D721Med (cell line): ENCODE measurements at regions not wholly inside any gene's neighbourhood (a gene's known extent, or its start where the extent isn't known, plus 50 kb on each side); places are given as distances from the start of the nearest gene placed in this dataset.

Experiments used
- DNase-seq: peaks from one replicate; pipeline ENCODE4 v3.0.0; 2011; ENCODE audit warnings: low spot score; ENCODE audit not compliant: insufficient read length
- FAIRE-seq: peaks from 2 replicates; lab custom pipeline; 2011; peaks lifted over from hg19 to GRCh38; lab: Jason Lieb, UNC
- TF ChIP-seq, protein P1 (sequence below): IDR thresholded peaks from 2 replicates; pipeline ENCODE4 v1.5.1; 2012; ENCODE audit warnings: mild to moderate bottlenecking, control low read depth; ENCODE audit not compliant: insufficient read depth; ENCODE audit errors: missing control alignments

DNA sequence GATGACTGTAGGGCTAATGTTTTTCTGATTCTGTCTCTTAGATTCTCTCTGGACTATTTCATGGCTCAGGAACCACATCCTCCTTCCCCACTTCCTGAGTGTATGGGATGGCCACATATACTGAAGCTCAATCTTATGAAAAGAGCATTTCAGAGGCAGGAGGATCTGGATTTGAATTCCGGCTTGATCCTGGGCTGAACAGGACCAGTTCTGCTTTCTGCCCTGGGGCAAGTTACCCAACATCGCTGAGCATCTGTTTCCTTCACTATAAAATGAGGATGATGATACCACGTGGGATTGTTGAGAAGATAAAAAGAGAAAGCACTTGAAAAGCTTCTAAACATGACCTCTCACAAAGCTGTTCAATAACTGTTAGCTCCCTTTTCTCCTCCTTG lies 168.4 kb upstream of the TNFAIP3 start:
- no peak for DNase-seq
- no peak for FAIRE-seq
- TF ChIP-seq, protein P1, sequence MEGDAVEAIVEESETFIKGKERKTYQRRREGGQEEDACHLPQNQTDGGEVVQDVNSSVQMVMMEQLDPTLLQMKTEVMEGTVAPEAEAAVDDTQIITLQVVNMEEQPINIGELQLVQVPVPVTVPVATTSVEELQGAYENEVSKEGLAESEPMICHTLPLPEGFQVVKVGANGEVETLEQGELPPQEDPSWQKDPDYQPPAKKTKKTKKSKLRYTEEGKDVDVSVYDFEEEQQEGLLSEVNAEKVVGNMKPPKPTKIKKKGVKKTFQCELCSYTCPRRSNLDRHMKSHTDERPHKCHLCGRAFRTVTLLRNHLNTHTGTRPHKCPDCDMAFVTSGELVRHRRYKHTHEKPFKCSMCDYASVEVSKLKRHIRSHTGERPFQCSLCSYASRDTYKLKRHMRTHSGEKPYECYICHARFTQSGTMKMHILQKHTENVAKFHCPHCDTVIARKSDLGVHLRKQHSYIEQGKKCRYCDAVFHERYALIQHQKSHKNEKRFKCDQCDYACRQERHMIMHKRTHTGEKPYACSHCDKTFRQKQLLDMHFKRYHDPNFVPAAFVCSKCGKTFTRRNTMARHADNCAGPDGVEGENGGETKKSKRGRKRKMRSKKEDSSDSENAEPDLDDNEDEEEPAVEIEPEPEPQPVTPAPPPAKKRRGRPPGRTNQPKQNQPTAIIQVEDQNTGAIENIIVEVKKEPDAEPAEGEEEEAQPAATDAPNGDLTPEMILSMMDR, result no peak

DNA sequence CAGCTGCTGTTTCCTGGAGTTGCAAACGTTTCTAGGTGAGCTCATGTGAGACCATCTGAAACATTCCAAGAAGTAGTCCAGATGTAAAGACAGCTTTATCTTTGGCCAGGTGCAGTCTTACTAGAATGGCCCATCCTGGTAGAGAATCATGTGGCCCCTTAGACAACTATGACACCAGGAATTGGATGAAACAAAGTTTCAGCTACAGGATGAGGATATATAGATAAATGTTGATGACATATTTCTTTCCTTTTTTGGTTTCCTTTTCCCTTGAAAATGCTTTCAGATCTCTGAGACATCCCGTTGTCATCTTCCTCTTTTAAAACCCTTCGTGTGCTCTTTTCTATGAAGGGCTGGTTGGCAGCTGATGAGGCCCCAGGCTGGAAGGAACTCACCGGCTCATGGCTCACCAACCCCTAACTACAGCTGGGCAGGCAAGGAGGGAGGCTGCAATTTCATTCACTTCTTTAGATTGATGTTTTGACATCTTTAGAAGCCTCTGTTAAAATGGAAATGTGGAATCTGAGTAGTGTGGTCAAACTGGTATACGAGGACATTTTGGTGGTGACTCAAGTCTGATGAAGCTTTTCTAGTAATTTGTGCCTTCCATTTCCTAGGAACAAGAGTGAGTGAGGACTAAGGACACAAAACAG lies 167.9 kb upstream of the TNFAIP3 start:
- DNase-seq (no peak), FAIRE-seq (no peak)
- TF ChIP-seq, protein P1, result no peak

DNA sequence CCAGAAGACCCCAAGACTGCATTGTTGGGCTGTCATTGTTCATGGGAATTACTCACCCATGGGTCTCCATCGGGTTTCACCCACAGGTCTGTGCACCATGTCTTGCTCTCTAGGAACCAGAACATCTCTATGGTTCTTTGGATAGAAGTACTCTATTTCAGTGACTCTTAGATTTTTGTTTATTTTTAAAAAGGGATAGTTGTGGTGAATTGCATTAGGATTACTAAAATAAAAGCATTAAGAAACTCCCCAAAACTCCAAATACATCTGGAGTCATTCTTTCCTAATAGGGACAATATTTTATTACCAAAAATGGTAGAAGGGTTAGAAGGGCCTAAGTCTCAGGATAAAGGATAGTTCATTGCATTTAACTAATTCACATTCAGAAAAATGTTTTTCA lies 166.9 kb upstream of the TNFAIP3 start:
- DNase-seq, result no peak
- no peak for FAIRE-seq
- TF ChIP-seq, protein P1, result no peak

DNA sequence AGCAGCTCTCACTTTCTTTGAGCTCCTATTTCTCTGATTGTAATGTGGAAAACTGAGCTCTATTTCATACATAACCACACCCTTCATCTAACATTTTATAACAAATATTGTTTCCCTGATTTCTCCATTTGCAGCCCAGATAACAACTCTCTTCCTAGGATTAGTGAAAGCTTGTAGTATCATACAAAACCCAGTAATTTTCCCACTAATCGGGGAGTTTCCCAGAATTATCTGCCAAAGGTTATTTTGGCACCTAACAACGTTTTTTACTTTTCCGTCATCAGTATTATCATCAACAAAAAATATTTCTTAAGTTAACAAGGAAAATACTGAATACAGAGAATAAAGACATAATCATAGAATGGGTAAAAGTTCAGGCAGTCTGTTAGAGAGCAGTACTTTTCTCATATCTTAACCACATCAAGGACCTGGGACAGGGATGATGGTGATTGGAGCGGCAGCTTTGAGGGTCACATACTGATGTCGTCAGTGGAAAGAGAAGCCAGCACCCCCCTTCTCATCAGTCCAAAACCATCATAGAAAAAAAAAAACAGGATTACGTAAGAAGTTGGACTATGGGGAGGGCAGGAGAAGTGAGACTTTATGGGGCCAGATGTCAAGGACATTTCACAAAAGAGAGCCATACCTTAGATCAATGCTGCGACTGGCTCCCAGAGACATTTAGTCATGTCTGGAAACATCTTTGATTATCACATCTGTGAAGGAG lies 166.1 kb upstream of the TNFAIP3 start:
- FAIRE-seq (no peak), DNase-seq (no peak)
- TF ChIP-seq, protein P1, result no peak

DNA sequence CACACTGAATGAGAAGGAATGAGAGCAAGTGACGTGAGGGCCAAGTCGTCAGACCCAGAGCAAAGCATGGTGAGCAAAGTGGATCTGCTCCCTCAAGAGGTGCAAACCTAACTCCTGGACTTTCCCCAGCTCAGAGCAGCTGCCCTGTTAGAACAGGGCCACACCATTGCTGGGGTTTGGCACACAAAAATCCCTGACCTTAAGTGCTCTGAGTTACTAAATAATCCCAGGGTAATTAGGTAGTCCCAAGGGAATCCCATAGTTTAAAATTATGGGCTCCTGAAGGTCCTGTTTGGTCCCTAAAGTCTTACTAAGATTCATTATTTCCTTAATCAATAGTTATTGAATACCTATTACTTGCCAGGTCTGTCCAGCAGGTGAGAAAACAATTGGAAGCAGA lies 165.1 kb upstream of the TNFAIP3 start:
- no peak for FAIRE-seq
- DNase-seq, result no peak
- TF ChIP-seq, protein P1, result no peak

DNA sequence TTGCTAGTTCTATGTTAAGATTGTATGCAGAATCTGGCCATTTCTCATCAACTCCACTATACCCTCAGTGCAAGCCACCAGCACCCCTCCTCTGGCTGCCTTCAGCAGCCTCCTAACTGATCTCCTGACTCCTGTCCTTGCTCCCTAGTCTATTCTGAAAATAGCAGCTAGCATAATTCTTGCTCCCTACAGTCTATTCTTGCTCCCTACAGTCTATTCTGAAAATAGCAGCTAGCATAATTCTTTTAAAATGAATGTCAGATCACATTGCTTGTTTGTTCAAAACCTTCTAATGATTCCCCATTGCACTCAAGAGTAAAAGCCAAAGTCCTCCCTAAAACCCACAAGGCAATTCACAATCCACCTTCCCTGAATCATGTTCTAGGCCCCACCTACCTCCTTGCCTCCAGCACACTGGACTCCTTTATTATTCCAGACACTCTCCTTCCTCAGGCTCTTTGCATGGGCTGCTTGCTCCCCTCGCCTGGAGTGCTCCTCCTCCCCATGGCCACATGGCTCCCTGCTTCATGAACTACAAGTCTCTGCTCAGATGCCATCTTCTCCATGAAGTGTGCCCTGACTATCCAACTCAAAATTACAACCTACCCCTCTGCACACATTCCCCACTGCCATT lies 164.2 kb upstream of the TNFAIP3 start:
- TF ChIP-seq, protein P1, result no peak
- DNase-seq, result no peak
- FAIRE-seq, result no peak

DNA sequence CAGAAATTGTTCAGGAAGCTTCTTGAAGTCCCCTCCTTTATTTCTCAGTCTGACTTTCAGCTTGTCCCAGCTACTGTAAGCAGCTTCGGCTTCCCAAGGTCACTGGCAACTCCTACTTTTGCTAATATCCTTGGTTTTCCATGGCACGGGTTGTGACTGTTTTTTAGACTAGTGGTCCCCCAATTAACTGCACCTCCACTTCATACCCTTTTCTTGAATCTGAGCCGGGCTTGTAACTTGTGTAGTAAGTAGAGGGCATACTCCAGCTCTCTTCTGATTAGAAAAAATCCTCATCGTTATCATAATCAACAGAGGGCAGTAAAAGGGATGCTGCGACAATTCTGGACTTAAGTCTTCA lies 162.3 kb upstream of the TNFAIP3 start:
- FAIRE-seq, result no peak
- TF ChIP-seq, protein P1, result no peak
- no peak for DNase-seq
